Superior temporal gyrus (tissue), 1 donor: ENCODE measurements at regions not wholly inside any gene's neighbourhood (a gene's known extent, or its start where the extent isn't known, plus 50 kb on each side); places are given as distances from the start of the nearest gene placed in this dataset.
A peak's percentile ranks its signal among the peaks of the same experiment; 100 is the strongest.
"Not testable (repeated sequence)": the region's sequence is repeated elsewhere in the genome, so short reads cannot be mapped to it uniquely, and the experiment has no call there.

ENCODE experiments used
- DNase-seq: peaks from one replicate; pipeline ENCODE4 v3.0.0-alpha.2; 2016; ENCODE audit errors: extremely low spot score

GRCh38 chr18:67455890-67456501, 60.5 kb downstream of the DSEL start:
- no peak for DNase-seq

GRCh38 chr18:67453901-67454300, 62.6 kb downstream of the DSEL start:
- no peak for DNase-seq

GRCh38 chr18:67451960-67452359, 64.6 kb downstream of the DSEL start:
- DNase-seq: no peak

- not testable (repeated sequence) for DNase-seq
Observed at GRCh38 chr18:67451101-67451500, 65.4 kb downstream of the DSEL start.

- no peak for DNase-seq
Observed at GRCh38 chr18:67433971-67434370, 82.5 kb downstream of the DSEL start.

- no peak for DNase-seq
Observed at GRCh38 chr18:67432806-67433205, 83.7 kb downstream of the DSEL start.

GRCh38 chr18:67428805-67429204, 87.7 kb downstream of the DSEL start:
- no peak for DNase-seq

GRCh38 chr18:67428158-67428557, 88.4 kb downstream of the DSEL start:
- DNase-seq: no peak

- DNase-seq: no peak
Observed at GRCh38 chr18:67426486-67426885, 90.0 kb downstream of the DSEL start.

GRCh38 chr18:67425672-67426071, 90.8 kb downstream of the DSEL start:
- no peak for DNase-seq

GRCh38 chr18:67421651-67422050, 94.9 kb downstream of the DSEL start:
- no peak for DNase-seq

- peak; percentile 32 for DNase-seq
Observed at GRCh38 chr18:67417864-67418523, 98.5 kb downstream of the DSEL start.

- no peak for DNase-seq
Observed at GRCh38 chr18:67411116-67411515, 105.4 kb downstream of the DSEL start.

GRCh38 chr18:67410075-67411070, 106.1 kb downstream of the DSEL start:
- no peak for DNase-seq

GRCh38 chr18:67408240-67408639, 108.3 kb downstream of the DSEL start:
- DNase-seq: no peak

- no peak for DNase-seq
Observed at GRCh38 chr18:67406714-67407113, 109.8 kb downstream of the DSEL start.

- no peak for DNase-seq
Observed at GRCh38 chr18:67402543-67402942, 114.0 kb downstream of the DSEL start.

GRCh38 chr18:67400502-67401117, 115.9 kb downstream of the DSEL start:
- DNase-seq: no peak

GRCh38 chr18:67386032-67386431, 130.5 kb downstream of the DSEL start:
- no peak for DNase-seq

- no peak for DNase-seq
Observed at GRCh38 chr18:67385455-67385854, 131.1 kb downstream of the DSEL start.

GRCh38 chr18:67384057-67384456, 132.5 kb downstream of the DSEL start:
- DNase-seq: not testable (repeated sequence)

- no peak for DNase-seq
Observed at GRCh38 chr18:67381608-67382150, 134.8 kb downstream of the DSEL start.
